ENCODE measurements at regions not wholly inside any gene's neighbourhood (a gene's known extent, or its start where the extent isn't known, plus 50 kb on each side); places are given as distances from the start of the nearest gene placed in this dataset.

DNA sequence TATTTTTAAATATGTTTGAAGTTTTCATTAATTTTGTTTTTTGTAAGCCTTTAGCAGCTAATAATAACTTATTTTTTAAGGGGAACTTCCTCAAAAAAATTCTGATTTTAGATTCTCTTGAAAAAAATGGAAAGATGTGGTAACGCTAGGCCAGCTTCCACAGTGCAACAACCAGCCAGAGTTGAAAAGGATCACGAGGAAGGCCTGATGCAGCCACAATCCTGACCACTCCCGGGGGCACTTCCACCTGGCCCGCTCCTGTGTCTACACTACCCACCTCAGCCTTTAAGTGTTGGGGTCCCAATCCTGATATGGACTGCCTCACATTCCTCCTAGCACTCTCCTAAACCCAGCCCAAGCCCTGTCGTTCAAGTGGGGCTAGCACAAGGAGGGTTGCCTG is 101.1 kb downstream of the TMEM17 start:
- WGBS: 82% methylated on average over 5 of the region's 5 CpGs
- H3K9ac ChIP-seq (ENCODE audit: low read depth in 1 of 2, low read length in 2 of 2): no peak overlapping the region
- H3K27ac ChIP-seq (ENCODE audit: low read depth in 1 of 2, low read length in 2 of 2): no peak overlapping the region
- no peak for DNase-seq (ENCODE audit: low spot score)
- H3K9me3 ChIP-seq (ENCODE audit: control insufficient read depth in 4 of 4, low read length in 3 of 4): no peaks in the 10 kb centered on the region
- TF ChIP-seq, protein P1, sequence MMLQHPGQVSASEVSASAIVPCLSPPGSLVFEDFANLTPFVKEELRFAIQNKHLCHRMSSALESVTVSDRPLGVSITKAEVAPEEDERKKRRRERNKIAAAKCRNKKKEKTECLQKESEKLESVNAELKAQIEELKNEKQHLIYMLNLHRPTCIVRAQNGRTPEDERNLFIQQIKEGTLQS (IDR thresholded peaks at IDR 0.05): no peak
- TF ChIP-seq NR2F2 (IDR thresholded peaks at IDR 0.05) (no peak), GABPA (IDR thresholded peaks at IDR 0.05 in 1 of 2, conservative IDR thresholded peaks at IDR 0.05 in 1 of 2) (no peak), SP1 (IDR thresholded peaks at IDR 0.05) (no peak), HNF4A (conservative IDR thresholded peaks at IDR 0.05) (no peak), RAD21 (IDR thresholded peaks at IDR 0.05) (no peak), JUND (IDR thresholded peaks at IDR 0.05) (no peak), HNF4G (IDR thresholded peaks at IDR 0.05) (no peak), EGR1 (IDR thresholded peaks at IDR 0.05; ENCODE audit: low read depth in 2 of 2) (no peak), TAF1 (conservative IDR thresholded peaks at IDR 0.05) (no peak), YY1 (IDR thresholded peaks at IDR 0.05) (no peak), RXRA (IDR thresholded peaks at IDR 0.05) (no peak), FOXA2 (IDR thresholded peaks at IDR 0.05) (no peak), FOXA1 (IDR thresholded peaks at IDR 0.05) (no peak)
- TF ChIP-seq, protein P2, sequence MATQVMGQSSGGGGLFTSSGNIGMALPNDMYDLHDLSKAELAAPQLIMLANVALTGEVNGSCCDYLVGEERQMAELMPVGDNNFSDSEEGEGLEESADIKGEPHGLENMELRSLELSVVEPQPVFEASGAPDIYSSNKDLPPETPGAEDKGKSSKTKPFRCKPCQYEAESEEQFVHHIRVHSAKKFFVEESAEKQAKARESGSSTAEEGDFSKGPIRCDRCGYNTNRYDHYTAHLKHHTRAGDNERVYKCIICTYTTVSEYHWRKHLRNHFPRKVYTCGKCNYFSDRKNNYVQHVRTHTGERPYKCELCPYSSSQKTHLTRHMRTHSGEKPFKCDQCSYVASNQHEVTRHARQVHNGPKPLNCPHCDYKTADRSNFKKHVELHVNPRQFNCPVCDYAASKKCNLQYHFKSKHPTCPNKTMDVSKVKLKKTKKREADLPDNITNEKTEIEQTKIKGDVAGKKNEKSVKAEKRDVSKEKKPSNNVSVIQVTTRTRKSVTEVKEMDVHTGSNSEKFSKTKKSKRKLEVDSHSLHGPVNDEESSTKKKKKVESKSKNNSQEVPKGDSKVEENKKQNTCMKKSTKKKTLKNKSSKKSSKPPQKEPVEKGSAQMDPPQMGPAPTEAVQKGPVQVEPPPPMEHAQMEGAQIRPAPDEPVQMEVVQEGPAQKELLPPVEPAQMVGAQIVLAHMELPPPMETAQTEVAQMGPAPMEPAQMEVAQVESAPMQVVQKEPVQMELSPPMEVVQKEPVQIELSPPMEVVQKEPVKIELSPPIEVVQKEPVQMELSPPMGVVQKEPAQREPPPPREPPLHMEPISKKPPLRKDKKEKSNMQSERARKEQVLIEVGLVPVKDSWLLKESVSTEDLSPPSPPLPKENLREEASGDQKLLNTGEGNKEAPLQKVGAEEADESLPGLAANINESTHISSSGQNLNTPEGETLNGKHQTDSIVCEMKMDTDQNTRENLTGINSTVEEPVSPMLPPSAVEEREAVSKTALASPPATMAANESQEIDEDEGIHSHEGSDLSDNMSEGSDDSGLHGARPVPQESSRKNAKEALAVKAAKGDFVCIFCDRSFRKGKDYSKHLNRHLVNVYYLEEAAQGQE (IDR thresholded peaks at IDR 0.05): no peak
- TF ChIP-seq, protein P3, sequence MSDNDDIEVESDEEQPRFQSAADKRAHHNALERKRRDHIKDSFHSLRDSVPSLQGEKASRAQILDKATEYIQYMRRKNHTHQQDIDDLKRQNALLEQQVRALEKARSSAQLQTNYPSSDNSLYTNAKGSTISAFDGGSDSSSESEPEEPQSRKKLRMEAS (IDR thresholded peaks at IDR 0.05): no peak
- TF ChIP-seq, protein P4, sequence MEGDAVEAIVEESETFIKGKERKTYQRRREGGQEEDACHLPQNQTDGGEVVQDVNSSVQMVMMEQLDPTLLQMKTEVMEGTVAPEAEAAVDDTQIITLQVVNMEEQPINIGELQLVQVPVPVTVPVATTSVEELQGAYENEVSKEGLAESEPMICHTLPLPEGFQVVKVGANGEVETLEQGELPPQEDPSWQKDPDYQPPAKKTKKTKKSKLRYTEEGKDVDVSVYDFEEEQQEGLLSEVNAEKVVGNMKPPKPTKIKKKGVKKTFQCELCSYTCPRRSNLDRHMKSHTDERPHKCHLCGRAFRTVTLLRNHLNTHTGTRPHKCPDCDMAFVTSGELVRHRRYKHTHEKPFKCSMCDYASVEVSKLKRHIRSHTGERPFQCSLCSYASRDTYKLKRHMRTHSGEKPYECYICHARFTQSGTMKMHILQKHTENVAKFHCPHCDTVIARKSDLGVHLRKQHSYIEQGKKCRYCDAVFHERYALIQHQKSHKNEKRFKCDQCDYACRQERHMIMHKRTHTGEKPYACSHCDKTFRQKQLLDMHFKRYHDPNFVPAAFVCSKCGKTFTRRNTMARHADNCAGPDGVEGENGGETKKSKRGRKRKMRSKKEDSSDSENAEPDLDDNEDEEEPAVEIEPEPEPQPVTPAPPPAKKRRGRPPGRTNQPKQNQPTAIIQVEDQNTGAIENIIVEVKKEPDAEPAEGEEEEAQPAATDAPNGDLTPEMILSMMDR (IDR thresholded peaks at IDR 0.05; ENCODE audit: low read depth, low read length, missing input control): no peak
- TF ChIP-seq, protein P5, sequence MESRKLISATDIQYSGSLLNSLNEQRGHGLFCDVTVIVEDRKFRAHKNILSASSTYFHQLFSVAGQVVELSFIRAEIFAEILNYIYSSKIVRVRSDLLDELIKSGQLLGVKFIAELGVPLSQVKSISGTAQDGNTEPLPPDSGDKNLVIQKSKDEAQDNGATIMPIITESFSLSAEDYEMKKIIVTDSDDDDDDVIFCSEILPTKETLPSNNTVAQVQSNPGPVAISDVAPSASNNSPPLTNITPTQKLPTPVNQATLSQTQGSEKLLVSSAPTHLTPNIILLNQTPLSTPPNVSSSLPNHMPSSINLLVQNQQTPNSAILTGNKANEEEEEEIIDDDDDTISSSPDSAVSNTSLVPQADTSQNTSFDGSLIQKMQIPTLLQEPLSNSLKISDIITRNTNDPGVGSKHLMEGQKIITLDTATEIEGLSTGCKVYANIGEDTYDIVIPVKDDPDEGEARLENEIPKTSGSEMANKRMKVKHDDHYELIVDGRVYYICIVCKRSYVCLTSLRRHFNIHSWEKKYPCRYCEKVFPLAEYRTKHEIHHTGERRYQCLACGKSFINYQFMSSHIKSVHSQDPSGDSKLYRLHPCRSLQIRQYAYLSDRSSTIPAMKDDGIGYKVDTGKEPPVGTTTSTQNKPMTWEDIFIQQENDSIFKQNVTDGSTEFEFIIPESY (IDR thresholded peaks at IDR 0.05): no peak
- no peak overlapping the region for H3K4me3 ChIP-seq (ENCODE audit: low read depth in 1 of 3, low read length in 3 of 3)
- H3K27me3 ChIP-seq (ENCODE audit: control insufficient read depth in 4 of 4, insufficient read depth in 4 of 4, low read length in 3 of 4): no peaks in the 10 kb centered on the region
- no peaks in the 10 kb centered on the region for H3K36me3 ChIP-seq (ENCODE audit: control insufficient read depth in 4 of 4, insufficient read depth in 3 of 4, low read depth in 1 of 4, low read length in 3 of 4)
- peaks cover 0 to 8% (median 0%) of the 10 kb centered on the region in 4 donors for H3K4me1 ChIP-seq (ENCODE audit: control insufficient read depth in 4 of 4, insufficient read depth in 4 of 4, low read length in 3 of 4)

All from liver (tissue), 8 donors.